Globus pallidus (tissue), 1 donor: ENCODE measurements at regions not wholly inside any gene's neighbourhood (a gene's known extent, or its start where the extent isn't known, plus 50 kb on each side); places are given as distances from the start of the nearest gene placed in this dataset.

Experiments
- DNase-seq: peaks from one replicate; pipeline ENCODE4 v3.0.0-alpha.2; 2015; ENCODE audit warnings: low spot score

DNA sequence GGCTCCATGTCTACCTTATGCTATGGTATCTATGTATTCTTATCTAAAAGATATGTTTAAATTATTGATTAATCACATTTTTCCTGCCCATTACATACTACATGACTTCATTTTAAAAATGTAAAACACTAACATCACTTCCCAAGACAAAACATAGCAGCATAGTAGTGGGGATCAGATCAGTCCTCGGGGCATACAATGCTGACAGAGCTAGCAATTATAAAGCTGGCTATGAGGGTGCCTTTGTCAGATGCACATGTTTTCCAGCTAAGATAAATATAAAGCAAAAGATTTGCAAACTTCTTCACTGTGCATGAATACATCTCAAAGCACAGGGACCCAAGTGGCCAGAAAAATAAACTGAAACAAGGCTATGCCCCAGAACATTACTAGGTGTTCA lies 549.8 kb upstream of the INTU start:
- DNase-seq = no peak

DNA sequence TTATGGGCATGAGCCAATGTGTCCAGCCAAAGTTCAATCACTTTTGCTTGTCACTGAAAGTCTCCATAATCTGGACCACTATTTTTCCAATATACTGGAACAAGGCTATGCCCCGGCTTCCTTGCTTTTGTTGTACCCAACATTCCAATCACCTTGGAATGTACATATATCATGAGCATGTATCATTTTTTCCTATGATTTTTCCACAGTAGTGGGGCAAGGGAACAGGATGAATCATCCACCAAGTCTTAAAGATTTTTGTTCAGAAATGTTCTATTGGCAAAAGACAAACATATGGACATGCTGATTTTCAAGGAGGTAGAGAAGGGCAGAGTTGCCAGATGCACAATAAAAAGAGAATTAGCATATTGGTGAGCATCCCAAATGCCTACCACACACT lies 548.1 kb upstream of the INTU start:
- DNase-seq = no peak

DNA sequence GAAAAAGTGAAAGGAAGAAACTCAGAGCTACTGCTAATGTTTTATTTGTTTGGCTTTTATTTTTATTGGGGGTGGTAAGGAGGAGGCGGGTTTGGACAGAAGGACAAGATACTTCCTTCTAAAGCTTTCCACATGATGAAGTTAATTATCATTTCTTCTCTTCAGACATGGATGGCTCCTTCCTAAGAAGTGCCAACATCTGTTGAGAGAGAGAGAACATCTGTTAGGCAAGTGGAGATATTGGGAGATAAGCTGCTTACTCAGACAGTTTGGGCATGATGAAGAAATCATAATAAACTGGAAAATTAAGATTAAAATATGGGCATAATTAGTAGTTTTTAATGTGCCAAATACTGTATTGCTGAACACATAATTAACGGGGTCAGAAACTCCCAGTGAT lies 535.7 kb upstream of the INTU start:
- DNase-seq = no peak

DNA sequence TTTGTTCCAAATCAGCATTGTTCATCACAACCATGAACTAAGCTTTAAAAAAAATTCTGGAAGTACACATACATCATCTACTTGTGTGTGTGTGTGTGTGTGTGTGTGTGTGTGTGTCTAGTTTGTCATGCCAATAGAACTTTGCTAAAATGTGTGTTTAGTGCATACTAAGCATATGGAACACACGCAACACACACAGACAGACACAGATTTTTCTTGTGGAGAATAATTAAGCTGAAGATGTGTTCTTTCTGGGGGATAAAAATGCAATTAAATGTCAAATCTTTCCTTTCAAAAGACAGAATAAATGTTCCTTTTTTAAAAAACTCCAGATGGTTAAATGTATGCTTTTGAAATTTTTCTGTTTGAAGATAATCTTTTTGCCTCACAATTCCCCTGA lies 530.4 kb upstream of the INTU start:
- DNase-seq = no peak

DNA sequence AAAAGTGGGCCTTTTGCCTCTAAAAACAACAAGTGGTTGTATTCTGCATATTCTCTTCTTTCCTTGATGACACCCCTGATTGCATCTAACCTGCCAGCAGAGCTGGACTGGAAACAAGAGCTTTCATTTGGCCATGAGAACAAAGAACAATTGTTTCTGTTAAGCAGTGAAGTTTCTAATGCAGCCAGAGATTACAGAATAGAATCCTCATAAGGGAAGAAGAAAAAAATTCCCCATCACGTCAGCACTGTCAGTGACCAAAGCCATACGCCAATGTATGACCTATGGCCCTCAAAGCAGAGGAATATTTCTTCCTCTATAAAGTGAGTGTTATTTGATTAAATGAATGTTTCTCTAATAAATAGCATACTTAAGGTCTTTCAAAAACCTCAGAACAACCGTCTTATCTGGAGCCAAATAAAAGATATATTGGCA lies 529.1 kb upstream of the INTU start:
- DNase-seq = peak; percentile 46

DNA sequence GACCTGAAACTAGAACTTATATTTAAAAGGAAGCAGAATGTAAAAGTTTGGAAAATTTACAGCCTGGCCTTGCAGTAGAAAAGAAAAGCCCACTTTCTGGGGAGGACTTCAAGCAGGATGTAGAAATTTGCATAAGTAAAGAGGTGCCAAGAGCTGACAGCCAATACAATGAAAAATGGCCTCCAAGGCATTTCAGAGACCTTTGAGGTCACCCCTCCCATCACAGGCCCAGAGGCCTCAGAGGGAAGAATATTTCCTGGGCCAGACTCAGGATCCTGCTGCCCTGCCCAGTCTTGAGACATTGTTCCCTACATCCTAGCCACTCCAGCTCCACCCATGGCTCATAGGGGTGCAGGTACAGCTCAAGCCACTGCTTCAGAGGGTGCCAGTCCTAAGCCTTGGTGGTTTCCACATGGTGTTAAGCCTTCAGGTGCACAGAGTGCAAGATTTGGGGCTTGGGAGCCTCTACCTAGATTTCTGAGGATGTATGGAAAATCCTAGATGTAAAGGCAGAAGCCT lies 518.9 kb upstream of the INTU start:
- no peak for DNase-seq

DNA sequence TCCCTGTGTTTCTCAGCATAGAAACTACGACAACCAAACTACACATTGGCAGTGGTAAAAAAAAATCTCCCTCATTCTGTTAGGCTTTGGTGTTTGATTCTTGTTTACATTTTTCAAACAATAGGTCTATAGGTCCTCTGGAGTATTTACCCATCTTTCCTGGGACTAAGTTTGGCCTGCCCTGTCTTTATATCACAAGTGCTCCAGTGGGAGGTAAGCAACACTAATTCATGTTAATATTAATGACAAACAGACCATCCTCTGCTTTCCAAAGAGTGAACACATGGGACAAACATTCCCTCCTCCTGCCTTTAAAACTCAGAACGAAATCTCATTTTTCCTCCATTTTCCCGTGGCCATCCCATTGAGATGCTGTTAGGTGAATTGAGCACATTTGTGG lies 514.1 kb upstream of the INTU start:
- DNase-seq = no peak

DNA sequence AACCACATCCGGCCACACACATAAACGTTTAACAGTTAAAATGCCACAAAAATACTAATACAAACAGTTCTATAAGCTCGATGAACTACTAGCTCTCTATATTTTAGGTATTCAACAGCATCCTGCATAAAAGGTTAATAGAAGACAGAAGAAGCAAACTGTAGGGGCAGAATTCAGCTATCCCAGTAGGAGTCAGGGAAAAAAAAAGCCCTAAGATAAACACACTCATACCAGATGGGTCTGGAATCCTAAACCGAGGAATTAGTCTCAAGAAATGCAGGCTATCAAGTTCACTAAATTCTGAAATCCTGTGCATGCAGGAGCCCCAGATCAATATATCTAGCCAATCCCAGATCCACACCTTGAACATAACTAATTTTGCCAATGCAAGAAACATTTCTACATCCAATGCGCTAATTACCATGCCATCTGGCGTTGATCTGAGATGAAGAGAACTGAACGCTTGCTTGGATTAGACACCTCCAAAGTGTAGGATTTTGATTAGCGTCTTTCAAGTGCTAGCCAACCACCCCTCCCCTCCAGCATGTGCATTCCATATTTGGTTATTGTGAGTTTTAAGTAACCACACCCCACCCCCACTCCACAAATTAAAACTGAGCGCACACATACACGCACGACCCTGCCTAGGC lies 512.2 kb upstream of the INTU start:
- DNase-seq = no peak

DNA sequence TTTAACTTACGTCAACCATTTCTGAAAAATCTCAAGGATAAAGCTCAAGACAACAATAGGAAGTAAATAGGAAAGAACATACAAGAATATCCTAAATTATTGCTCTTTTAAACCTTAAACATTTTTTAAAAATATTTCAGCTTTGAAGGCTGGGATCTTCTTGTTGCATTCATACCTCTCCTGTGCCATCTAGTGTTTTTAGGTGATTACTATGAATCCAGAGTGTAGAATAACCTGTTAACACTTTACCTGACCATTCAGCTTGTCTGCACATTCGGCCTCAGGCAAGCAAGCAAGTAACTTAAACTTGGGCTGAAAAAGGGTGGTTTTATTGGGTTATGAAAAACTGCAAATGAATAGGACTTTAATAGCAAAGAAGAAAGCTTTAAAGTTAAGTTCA lies 507.8 kb upstream of the INTU start:
- DNase-seq = no peak

DNA sequence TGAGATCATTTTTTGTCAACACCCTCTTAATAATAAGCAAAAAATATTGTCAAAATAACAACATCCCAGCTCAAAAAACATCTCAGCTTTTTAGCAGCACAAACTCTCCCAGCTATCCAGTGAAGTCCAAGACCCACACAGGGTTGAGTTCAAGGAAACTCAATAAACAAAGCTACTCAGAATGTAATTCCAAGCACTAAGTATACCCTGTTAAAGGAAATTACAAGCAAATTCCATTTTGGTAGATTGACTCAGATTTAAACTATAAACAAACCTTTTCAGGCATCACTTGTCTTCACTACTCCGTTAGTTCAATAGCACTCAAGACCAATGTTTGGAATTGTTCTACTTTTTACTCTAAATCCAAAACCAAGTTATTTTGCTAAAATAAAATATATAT lies 506.0 kb upstream of the INTU start:
- no peak for DNase-seq

DNA sequence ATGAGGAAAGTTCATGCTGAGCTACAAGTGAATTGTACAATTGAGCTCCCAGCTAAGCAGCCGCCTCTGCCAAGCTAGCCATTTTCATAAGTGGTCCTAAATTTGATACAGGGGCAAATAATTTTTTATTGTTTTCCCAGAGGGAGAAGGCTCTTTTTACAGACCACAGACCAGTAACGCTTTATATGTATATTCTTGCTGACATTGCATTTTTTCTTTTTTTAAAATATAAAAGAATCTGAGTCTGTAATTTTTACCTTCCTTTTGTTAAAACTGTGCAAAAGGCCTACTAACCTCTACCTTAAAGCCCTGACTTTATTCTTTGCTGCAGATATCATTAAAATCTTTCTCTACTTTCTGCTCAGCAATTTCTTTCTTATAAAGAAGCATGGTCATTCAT lies 501.2 kb upstream of the INTU start:
- no peak for DNase-seq

DNA sequence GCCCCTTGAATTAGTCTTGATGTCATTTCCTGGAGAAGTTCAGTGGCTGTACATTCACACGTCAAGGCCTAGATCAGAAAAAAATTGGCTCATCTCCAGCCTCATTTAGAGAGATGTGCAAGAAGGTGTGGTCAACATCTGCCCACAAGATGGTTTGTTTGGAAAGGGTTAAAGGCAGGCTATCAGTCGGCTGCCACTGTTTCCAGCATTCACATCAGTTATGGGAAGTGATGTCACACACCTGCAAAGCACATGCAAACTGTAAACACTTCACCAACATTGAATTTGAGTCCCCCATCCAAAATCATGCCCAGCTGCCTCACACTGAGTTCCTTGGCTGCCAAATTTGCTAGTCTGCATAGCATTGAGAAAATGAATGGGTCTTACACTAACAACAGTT lies 498.3 kb upstream of the INTU start:
- DNase-seq = no peak

DNA sequence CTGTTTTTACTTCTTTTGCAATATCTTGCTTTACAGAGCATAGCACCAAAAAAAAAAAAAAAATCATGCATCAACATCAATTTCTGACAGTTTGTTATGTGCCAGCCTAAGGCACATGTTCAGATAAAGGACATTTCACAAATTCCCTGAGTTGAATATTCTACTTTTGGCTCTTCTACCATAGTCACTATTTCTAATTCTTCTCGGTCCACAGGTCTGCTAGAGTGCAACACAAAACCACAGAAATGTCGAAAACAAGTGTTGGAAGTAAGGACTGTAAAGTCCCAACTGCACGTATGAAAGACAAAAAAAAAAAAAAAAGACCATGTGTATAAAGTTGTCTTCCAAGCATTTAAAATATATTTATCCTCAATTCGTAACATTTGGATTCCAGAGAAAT lies 494.2 kb upstream of the INTU start:
- DNase-seq = no peak

DNA sequence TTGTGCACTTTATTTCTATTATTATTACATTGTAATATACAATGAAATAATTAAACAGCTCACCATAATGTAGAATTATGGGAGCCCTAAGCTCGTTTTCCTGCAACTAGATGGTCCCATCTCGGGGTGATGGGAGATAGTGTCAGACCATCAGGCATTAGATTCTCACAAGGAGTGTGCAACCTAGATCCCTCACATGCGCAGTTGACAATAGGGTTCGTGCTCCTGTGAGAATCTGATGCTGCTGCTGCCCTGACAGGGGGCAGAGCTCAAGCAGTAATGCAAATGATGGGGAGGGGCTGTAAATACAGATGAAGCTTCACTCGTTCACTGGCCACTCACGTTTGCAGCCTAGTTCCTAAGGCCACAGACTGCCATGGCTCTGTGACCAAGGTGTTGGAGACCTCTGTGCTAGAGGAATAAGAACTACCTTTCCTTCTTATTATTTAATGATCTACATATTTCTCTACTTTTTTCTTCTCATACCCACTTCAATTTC lies 492.9 kb upstream of the INTU start:
- no peak for DNase-seq

DNA sequence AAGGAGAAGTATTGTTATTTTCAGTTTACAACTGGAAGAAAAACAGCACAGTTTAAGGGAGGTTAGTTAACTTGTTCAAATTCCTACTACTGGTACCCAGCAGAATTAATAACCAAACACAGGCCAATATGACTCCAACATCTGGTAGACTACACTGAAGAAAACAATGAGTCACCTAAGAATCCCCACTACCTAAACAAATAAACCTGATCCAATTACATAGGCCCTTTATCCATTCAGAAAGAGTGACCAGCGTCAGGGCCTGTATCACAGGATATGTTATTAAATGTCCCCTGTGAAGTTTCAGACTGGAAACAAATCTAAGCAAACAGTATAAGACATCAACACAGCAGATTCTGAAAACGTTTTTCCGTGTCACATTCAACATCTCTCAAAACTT lies 492.5 kb upstream of the INTU start:
- no peak for DNase-seq

DNA sequence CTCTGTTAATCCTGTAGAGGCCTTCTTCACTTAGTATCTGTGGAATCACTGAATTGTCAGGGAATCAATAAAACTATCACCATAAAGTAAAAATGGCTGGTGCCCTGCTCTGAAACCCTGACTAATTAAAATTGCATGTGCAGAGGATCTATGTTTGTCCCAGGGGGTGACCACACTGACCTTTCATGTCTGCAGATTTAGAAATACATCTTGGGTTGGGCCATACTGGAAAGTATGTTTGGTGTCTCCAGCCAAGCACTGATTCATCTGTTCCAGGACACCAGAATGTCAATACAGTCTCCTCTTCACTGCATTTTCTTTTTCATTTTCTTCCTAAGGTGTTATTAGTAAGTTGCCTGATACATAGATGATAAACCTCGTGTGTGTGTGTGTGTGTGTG lies 490.9 kb upstream of the INTU start:
- no peak for DNase-seq

DNA sequence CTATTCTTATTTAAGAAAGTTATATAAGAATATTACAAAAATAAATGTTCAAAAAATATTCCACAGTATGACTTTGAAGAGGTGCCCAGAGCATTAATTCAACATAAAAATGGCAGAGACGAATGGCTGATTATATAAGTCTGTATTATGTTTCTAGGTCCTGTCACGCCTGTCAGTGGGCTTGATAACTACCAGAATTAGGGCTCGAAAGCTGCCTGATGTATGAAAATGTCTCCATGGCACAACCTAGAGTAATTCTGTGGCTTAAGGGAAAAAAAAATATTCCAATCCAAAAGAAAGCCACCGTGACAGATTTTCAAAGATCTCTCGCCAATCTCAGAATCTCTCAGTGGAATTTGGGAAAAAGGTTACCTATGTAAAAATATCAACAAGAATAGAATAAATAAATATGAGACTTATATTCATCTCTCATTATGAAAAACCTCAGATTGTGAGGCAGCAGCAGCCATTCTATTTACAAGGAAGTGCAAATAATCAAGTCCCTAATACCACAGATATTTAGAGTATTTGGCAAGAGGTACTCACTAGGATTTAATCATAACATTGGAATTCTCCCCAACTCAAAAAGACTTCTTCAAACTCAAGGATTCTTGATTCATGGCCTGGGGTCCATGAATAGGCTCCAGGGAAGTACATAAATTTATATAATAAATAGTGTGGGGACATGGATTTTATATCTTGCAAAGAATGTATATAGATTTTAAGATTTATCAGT lies 489.1 kb upstream of the INTU start:
- DNase-seq = no peak

DNA sequence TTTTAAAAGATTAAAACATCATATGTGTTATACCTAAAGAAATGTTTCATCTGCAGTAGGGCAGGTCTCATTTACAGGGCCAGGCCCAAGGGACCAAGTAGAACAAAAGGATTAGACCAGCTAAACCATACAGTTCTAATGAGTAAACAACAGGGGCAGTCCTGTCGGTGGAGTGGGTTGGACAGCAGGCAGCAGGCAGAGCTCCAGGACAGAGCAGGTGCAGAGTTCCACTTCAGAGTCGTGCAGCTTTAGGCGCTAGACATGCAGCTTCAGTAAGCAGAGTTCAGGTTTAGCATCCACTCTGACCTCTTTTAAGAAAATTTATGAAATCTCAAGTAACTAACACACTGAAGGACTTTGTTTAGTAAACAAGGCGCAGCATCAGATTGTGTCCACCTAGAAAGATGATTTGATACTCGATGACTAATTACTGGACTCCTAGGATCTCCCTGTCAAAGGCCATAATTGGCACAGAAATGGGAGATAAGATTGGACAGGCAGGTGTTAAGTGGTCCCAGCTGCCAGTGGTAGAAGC lies 487.7 kb upstream of the INTU start:
- DNase-seq = no peak

DNA sequence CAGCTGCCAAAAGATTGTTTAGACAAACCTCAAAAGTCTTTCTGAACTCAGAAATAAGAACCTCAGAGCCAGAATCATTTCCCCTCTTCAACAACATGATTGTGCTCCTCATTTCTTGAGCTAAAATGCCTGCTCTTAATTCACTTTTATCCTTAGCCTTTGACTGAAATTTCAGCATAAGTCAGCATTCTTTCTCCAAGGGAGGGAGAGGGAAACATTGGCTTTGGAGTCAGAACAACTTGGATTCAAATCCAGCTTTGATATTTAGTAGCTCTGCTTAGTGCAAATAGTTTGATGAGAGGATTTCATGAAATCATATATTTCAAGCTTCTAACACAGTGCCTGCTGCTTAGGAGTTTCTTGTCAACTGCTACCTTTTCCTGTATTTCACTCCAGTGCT lies 484.6 kb upstream of the INTU start:
- DNase-seq = no peak

DNA sequence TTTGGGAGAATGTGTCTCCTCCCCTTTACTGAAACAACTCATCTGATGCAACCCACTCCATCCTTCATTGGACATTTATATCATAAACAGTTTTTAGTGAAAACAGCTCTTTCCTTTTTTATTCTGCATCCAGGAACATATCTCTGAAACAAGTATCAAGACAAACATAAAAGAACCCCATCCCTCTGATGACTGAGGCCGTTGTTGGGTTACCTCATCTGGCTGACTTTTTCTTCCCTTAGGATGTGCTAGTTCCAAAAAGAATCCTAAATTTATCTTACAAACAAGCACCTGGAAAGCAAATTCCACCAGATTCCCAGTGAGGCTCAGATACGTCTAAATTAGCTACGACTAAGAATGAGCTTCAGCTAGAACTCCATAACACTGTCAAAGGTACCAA lies 483.7 kb upstream of the INTU start:
- no peak for DNase-seq

DNA sequence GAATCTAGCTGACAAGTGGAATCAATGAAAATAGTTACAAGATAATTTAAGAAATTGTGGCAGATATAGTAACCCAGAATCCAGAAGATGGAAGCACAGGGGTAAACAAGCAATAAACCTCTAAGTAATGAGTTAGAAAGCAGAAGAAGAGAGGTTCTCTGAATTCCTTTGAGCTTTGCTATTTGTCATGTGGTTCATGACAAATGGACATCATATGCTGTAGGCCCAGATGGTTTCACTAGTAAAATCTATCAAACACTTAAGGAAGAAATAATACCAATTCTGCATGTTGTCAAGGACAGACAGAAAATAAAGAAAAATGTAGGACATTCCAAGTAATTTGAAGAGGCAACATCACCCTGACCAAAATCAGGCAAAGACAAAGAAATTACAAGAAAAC lies 480.8 kb upstream of the INTU start:
- no peak for DNase-seq

DNA sequence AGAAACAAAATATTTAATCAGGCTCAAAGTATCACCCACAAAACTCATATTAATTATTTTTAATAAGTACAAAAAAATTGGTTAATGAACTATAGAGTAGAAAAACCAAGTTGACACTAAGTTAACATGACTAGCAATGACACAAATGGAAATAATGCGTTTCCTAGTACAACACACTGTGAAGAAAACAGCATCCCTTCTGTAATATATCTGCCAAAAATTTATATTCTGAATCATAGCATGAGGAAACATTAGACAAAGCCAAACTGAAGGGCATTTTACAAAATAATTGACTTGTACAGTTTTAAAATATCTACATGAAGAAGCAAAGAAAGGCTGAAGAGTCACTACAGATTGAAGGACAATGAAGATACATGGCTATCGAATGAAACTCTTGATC lies 477.6 kb upstream of the INTU start:
- DNase-seq = no peak

DNA sequence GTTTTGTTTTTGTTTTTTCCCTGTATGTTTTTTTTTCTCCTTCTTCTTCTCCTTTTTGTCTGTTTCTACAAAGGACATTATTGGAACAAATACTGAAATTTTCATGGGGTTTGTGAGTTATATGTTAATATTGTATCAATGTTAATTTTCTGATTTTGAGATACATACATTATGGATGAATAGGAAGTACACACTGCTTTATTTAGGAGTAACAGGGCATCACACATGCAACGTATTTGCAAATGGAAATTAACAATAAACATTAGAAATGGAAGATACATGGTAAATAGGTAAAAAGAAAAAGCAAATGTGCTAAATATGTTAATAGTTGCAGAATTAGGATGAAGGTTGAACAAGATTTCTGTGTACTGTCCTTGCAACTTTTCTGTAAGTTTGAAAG lies 477.2 kb upstream of the INTU start:
- no peak for DNase-seq
